GM18505 (cell line): ENCODE measurements at regions not wholly inside any gene's neighbourhood (a gene's known extent, or its start where the extent isn't known, plus 50 kb on each side); places are given as distances from the start of the nearest gene placed in this dataset.

Source experiments
- ATAC-seq: cut with Tn5 transposase; IDR thresholded peaks from one replicate; pipeline ENCODE4 v1.9.1; 2021; ENCODE audit not compliant: unreplicated experiment
- POLR2A ChIP-seq: IDR thresholded peaks from 4 replicates; pipeline ENCODE4 v1.6.1; 2011; ENCODE audit warnings: borderline replicate concordance; ENCODE audit not compliant: insufficient read depth, insufficient read length; ENCODE audit errors: extremely low read depth

DNA sequence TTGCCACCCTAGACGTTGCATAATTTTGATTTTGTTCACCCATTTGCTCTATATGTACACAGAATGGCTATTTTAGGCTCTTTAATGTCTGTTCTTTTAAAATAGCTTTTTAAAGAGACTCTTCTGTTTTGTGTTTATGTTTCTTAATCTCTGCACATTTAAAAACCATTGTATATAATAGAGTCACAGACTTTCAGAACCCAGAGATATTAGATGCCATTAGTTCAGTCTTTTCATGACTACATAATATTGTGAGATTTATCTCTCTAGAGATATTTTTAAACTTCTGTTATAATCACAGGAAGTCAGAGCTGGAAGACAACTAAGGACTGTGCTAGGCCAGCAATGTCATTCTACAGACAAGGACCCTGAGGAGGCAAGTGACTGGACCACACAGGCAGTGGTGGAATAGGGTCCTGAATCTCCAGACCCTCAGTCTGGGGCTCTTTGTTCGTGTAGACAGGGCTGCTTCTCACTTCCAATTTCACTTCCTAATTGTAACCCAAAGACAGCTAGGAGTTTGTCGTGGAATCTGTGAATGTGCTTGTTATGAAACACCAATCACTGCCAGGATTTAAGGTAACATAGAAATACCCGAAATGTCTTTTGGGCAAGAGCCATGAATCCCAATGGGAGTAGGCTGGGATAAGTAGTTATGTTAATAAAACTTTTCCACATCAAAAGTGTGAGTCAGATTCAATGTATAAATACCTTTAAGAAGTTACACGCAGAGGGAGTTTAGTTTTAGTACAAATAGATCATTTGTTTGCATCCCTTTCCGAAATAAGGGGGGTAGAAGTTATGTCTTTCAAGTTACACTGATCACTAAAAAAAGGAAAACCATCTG is 165.2 kb upstream of the ROPN1 start:
- no peak for ATAC-seq
- TF ChIP-seq POLR2A = no peak

DNA sequence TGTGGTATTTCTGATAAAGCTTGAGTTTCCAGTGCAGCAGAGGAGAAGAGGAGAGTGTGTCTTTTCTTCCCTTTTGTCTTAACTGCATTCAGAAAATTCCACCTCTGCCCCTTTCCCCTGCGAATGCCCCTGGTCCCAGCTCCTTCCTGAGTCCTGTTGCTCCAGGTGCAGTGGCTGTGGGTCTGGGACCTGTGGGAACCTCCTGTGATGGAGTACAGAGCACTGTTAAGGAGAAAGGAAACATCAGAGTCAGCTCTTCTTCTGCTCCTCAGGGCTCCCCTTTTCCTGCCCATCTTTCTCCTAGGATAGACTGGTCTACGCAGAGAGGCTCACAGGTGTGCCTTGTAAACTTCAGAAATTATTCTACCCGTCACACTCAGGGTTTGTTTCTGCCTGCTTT is 165.8 kb upstream of the ROPN1 start:
- no peak for ATAC-seq
- no peak for TF ChIP-seq POLR2A

DNA sequence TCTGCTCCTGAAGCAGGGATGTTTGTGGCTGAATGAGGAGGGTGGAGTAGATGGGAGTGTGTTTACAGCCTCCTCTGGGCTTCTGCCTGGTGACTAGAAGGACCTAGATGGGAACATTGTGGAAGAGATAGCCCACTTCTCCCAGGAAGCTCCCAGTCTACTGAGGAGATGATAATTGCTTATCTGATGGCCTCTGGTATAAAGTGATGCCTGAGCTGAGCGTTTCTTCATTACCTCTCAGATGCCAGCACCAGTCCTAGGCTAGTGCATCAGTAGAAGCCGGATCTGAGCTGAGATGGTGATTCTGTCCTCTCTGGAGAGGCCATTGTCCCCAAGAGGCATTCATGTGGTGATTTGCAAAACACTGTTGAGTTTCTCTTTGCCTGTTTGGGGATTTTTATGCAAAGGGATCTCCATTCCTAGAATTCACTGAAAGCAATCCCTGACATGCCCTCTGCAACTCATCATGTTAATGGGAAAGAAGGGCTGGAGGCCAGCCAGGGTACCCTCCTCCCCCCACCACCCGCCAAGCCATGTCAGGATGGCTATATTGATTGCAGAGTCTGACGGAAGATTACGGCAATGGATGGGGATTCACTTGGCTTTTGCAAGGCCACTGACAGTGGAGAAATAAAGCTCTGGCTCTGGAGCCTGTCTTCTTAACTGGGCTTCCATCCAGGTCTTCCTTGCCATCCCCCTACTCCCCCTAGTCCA is 166.4 kb upstream of the ROPN1 start:
- ATAC-seq = no peak
- TF ChIP-seq POLR2A = no peak

DNA sequence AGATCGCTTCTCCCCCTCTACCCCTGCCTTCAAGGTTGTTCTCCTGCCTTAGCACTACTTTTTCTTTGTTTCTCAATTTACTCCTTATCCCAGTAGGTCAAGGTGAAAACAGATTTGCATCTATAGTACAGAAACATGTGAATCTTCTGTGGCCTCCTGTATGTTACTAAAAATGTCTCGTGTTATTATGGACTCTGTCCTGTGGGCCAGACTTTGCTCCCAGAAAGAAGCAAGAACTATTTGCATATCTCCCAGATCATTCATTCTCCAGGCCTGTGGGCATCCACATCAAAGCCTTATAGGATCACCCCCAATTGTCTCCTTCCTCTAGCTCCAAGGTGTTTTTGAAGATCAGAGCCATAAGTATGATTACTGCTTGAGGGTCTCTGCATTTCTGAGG is 169.5 kb upstream of the ROPN1 start:
- TF ChIP-seq POLR2A = no peak
- no peak for ATAC-seq

DNA sequence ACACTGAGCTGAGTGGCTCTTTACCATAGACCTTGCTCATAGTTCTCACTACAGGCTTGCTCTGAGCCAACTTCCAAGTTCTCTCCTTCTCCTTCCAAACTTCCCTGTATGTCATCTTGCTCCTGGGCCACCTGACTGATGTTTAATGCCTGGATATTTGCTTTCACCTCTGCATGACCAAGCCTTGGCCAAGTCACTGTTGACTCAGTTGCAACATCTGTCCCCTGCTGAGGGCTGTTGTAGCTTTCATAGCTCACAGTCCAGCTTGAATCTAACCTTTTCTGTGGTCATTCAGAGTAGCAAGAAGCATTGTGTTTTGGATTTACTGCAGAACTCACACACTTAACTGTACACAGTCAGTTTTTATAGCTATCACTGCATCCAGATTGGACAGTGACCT is 171.8 kb upstream of the ROPN1 start:
- ATAC-seq = no peak
- no peak for TF ChIP-seq POLR2A

DNA sequence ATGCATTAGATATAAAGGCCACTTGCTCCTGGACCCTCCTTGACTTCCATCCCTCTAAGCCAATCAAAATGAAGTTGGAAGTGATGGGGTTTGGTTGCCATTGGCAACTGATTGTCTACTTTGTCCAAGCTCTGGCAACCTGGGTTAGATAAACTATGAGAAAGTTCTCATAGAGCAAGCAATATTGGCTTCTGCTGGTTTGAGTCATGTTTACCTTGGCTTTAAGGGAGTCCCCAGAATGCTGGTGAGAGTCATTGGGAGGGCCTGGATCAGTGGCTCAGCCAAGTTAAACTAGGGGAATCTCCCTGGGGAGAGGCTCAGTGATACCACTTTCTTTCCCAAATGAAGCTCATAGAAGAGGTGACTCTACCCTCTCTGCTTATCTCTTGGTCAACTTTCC is 176.3 kb upstream of the ROPN1 start:
- no peak for TF ChIP-seq POLR2A
- no peak for ATAC-seq

DNA sequence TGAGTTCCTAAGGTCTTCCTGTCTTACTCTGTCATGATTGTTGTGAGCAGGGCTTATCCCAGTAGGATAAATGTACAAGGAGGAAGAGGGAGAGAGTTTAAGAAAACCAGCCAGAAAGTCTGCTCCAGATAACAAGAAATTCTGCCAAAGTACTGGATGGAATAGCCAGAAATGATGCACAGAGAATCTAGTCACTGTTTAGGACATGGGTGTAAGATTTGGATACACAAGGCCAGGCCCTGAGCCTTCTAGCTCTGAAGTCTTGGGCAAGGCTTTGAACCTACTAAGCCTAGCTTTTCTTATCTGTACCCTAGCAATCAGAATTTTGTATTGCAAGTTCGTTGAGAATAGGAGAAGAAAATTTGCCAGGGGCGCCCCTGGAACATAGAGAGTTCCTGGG is 180.4 kb upstream of the ROPN1 start:
- ATAC-seq = no peak
- TF ChIP-seq POLR2A = no peak

DNA sequence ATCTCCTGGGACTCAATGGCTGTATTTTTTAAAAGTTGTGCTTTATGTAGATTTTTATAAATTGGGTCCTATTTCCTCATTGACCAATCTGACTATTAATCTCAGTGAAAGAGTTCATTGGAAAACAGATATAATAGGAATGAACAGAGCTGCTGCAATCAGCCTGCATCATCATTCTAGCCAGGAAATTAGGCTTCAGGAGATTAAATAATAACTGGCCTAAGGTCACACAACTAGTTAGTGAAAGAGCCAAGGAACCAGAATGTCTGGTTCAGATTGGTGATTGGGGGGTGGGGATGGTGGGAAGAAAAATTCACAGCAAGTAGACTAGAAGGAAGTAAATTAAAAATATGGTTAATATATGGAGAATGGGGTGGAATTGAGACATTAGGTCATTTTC is 180.9 kb upstream of the ROPN1 start:
- ATAC-seq = no peak
- TF ChIP-seq POLR2A = no peak

DNA sequence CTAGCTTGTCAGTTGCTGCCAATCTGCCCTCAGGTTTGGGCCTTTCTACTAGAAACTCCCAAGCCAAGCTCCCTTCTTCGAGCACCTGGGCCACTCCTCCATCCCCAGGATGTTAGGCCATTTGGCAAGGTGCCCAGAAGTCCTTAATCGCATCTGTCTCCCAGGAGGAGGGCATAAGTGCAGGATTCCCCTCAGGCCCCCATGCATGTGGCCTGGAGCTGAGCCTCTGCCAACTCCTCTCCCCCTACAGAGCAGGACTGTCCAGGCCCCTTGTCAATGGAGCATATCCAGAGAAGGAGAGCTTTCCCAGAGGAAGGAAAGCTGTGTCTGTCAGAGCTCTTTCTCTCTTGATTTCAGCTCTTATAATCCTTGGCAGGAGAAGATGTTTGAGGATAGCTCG is 182.6 kb upstream of the ROPN1 start:
- no peak for ATAC-seq
- no peak for TF ChIP-seq POLR2A

DNA sequence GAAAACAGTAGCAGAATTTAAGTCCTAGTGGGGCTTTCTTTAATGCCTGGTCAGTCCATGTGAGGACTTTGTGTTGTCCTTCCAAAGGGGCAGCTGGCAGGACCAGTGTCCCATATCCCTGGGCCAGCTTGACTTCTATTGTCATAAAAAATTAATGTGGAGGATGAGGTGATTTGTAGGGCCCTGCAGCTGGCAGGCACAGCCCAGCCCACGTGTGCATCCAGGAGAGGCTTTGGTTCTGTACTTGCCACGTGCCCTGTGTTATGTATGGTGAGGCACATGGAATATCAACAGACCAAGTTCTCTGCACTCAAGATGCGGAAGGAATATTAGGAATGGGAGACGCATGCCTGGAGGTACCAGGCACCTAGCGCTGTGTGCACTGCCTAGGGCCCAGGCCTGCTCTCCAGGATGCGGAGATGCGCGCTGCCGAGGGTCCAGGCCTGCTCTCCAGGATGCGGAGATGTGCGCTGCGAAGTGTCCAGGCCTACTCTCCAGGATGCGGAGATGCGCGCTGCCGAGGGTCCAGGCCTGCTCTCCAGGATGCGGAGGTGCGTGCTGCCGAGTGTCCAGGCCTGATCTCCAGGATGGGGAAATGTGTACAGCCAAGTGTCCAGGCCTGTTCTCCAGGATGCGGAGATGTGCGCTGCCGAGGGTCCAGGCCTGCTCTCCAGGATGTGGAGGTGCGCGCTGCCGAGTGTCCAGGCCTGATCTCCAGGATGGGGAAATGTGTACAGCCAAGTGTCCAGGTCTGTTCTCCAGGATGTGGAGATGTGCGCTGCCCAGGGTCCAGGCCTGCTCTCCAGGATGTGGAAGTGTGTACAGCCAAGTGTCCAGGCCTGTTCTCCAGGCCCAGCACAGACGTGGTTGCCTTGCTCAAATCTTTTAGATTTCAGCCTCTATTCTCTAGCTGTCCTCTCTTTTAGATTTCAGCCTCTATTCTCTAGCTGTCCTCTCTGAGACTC is 183.3 kb upstream of the ROPN1 start:
- ATAC-seq = no peak
- no peak for TF ChIP-seq POLR2A

DNA sequence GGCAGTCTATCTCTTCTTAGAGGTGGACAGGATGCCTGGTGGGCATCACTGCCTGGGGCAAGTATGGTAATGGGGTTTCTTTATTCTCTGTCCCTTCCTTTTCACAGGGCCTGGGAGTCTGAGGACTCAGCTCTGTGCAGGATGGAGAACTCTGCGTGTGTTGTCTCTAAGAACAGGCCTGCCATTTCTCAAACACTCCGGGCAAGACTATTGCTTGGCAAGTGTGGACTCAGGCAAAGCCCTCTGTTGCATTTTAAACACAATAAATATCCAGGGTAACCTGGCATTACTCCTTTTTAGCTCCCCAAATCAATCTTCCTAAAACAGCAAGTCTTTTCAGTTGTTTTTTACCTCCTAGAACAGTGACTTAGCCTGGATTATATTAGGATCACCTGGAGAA is 185.1 kb upstream of the ROPN1 start:
- TF ChIP-seq POLR2A = no peak
- no peak for ATAC-seq

DNA sequence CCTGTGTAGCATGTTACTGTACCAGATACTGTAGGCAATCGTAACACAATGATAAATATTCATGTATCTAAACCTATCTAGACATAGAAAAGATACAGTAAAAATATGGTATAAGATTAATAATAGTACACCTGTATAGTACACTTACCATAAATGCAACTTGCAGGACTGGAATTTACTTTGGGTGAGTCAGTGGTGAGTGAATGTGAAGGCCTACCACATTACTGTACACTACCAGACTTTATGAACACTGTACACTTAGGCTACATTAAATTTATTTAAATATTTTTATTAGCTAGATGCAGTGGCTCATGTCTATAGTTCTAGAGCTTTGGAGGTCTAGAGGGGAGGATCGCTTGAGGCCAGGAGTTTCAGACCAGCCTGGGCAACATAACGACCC is 186.6 kb upstream of the ROPN1 start:
- no peak for ATAC-seq
- no peak for TF ChIP-seq POLR2A

DNA sequence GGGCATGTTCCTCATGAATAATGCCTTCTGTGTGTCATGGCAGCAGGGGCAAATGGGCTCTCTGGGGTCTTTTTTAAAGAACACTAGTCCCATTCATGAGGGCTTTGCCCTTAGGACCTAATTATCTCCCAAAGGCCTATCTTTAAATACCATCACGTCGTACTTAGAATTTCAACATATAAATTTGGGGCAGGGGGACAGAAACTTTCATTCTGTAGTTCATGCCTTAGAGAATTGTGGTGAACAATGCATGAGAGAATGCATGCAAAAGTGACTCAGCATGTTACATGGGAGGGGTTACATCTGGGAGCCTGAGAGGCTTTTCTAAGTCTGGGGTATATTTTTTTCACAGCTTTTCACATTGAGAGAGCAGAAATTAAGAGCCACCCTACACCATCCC is 208.5 kb upstream of the ROPN1 start:
- no peak for TF ChIP-seq POLR2A
- no peak for ATAC-seq
